SK-N-SH treated with all-trans-retinoic acid at 6 μM for 48 hours (cell line): ENCODE measurements at regions not wholly inside any gene's neighbourhood (a gene's known extent, or its start where the extent isn't known, plus 50 kb on each side); places are given as distances from the start of the nearest gene placed in this dataset.

Source experiments
- ARNTL ChIP-seq: fragments of 450-650 bp; formaldehyde crosslinking; IDR thresholded peaks from 2 replicates; pipeline ENCODE4 v1.5.0; 2020; ENCODE audit warnings: low read depth, mild to moderate bottlenecking, moderate library complexity, borderline replicate concordance
- ZC3H10 ChIP-seq: fragments of 250-450 bp; sonication (Bioruptor Pico); IDR thresholded peaks from 2 replicates; pipeline ENCODE4 v1.5.1; 2021; ENCODE audit warnings: mild to moderate bottlenecking, moderate library complexity
- ZFP3 ChIP-seq: fragments of 250-450 bp; sonication (Bioruptor Pico); IDR thresholded peaks from 2 replicates; pipeline ENCODE4 v1.5.0; 2020; ENCODE audit warnings: mild to moderate bottlenecking, moderate library complexity
- ZNF565 ChIP-seq: fragments of 450-650 bp; formaldehyde crosslinking; conservative IDR thresholded peaks from 2 replicates; pipeline ENCODE4 v1.5.0; 2020; ENCODE audit warnings: low read depth, mild to moderate bottlenecking, moderate library complexity
- TF ChIP-seq, protein P1 (sequence below): fragments of 250-450 bp; sonication (Bioruptor Pico); IDR thresholded peaks from 2 replicates; pipeline ENCODE4 v1.5.0; 2020; ENCODE audit warnings: mild to moderate bottlenecking, moderate library complexity
- TF ChIP-seq, protein P2 (sequence below): fragments of 250-450 bp; sonication (Bioruptor Pico); IDR thresholded peaks from 2 replicates; pipeline ENCODE4 v1.8.0; 2020; ENCODE audit warnings: mild to moderate bottlenecking, moderate library complexity, borderline replicate concordance
- TF ChIP-seq, protein P3 (sequence below): fragments of 250-450 bp; sonication (Bioruptor Pico); IDR thresholded peaks from 2 replicates; pipeline ENCODE4 v1.5.1; 2020; ENCODE audit warnings: low read depth, mild to moderate bottlenecking, moderate library complexity

DNA sequence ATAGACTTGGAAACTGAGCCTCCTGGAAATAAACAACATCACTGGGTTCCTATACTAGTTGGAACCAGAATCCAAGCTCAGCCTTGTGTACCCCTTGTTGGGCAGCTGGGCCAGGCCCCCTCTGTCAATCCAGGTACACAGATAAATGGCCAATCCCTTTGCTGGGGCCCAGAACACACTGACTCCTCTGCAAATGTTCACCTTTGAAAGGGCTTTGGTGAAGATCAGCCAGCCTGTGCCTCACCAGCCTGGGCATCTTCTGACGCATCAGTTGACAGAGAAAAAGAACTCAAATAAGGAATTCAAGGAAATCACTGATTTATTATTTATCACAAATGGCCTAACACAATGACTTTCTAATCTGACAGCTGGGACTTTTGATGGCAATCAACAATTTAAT is 1090.2 kb downstream of the BCL11B start:
- TF ChIP-seq ZC3H10 = no peak
- no peak for TF ChIP-seq ARNTL (CRISPR knock-in tag)
- no peak for TF ChIP-seq ZFP3 (CRISPR knock-in tag)
- TF ChIP-seq, protein P1, sequence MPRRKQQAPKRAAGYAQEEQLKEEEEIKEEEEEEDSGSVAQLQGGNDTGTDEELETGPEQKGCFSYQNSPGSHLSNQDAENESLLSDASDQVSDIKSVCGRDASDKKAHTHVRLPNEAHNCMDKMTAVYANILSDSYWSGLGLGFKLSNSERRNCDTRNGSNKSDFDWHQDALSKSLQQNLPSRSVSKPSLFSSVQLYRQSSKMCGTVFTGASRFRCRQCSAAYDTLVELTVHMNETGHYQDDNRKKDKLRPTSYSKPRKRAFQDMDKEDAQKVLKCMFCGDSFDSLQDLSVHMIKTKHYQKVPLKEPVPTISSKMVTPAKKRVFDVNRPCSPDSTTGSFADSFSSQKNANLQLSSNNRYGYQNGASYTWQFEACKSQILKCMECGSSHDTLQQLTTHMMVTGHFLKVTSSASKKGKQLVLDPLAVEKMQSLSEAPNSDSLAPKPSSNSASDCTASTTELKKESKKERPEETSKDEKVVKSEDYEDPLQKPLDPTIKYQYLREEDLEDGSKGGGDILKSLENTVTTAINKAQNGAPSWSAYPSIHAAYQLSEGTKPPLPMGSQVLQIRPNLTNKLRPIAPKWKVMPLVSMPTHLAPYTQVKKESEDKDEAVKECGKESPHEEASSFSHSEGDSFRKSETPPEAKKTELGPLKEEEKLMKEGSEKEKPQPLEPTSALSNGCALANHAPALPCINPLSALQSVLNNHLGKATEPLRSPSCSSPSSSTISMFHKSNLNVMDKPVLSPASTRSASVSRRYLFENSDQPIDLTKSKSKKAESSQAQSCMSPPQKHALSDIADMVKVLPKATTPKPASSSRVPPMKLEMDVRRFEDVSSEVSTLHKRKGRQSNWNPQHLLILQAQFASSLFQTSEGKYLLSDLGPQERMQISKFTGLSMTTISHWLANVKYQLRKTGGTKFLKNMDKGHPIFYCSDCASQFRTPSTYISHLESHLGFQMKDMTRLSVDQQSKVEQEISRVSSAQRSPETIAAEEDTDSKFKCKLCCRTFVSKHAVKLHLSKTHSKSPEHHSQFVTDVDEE (CRISPR knock-in tag) = no peak
- no peak for TF ChIP-seq ZNF565 (CRISPR knock-in tag)
- TF ChIP-seq, protein P2, sequence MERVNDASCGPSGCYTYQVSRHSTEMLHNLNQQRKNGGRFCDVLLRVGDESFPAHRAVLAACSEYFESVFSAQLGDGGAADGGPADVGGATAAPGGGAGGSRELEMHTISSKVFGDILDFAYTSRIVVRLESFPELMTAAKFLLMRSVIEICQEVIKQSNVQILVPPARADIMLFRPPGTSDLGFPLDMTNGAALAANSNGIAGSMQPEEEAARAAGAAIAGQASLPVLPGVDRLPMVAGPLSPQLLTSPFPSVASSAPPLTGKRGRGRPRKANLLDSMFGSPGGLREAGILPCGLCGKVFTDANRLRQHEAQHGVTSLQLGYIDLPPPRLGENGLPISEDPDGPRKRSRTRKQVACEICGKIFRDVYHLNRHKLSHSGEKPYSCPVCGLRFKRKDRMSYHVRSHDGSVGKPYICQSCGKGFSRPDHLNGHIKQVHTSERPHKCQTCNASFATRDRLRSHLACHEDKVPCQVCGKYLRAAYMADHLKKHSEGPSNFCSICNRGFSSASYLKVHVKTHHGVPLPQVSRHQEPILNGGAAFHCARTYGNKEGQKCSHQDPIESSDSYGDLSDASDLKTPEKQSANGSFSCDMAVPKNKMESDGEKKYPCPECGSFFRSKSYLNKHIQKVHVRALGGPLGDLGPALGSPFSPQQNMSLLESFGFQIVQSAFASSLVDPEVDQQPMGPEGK (CRISPR knock-in tag) = no peak
- TF ChIP-seq, protein P3, sequence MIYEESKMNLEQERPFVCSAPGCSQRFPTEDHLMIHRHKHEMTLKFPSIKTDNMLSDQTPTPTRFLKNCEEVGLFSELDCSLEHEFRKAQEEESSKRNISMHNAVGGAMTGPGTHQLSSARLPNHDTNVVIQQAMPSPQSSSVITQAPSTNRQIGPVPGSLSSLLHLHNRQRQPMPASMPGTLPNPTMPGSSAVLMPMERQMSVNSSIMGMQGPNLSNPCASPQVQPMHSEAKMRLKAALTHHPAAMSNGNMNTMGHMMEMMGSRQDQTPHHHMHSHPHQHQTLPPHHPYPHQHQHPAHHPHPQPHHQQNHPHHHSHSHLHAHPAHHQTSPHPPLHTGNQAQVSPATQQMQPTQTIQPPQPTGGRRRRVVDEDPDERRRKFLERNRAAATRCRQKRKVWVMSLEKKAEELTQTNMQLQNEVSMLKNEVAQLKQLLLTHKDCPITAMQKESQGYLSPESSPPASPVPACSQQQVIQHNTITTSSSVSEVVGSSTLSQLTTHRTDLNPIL (CRISPR knock-in tag) = no peak
